Neural crest cell (in vitro differentiated cells): ENCODE measurements at regions not wholly inside any gene's neighbourhood (a gene's known extent, or its start where the extent isn't known, plus 50 kb on each side); places are given as distances from the start of the nearest gene placed in this dataset.

ENCODE experiments used
- DNase-seq: peaks from one replicate; pipeline ENCODE4 v3.0.0; 2021; ENCODE audit warnings: low read depth, mixed read lengths, low spot score
- H3K27ac Mint-ChIP-seq: one replicate; pipeline ENCODE4 v1.8.0; 2021; ENCODE audit warnings: mild to moderate bottlenecking, mixed read lengths; ENCODE audit not compliant: unreplicated experiment
- H3K27me3 Mint-ChIP-seq: 2 replicates; pipeline ENCODE4 v1.8.0; 2021; ENCODE audit warnings: low read depth, mild to moderate bottlenecking, mixed read lengths
- H3K36me3 Mint-ChIP-seq: 2 replicates; pipeline ENCODE4 v1.8.0; 2021; ENCODE audit warnings: low read depth, mild to moderate bottlenecking, mixed read lengths
- H3K4me1 Mint-ChIP-seq: 2 replicates; pipeline ENCODE4 v1.8.0; 2021; ENCODE audit warnings: mixed read lengths
- H3K4me3 Mint-ChIP-seq: one replicate; pipeline ENCODE4 v1.8.0; 2021; ENCODE audit warnings: mild to moderate bottlenecking, mixed read lengths
- H3K9me3 Mint-ChIP-seq: 2 replicates; pipeline ENCODE4 v1.8.0; 2021; ENCODE audit warnings: mixed read lengths
- TF ChIP-seq, protein P1 (sequence below): fragments of 200-600 bp; sonication (generic); conservative IDR thresholded peaks from 2 replicates; pipeline ENCODE4 v1.5.0; 2021; ENCODE audit warnings: antibody characterized with exemption, mild to moderate bottlenecking

DNA sequence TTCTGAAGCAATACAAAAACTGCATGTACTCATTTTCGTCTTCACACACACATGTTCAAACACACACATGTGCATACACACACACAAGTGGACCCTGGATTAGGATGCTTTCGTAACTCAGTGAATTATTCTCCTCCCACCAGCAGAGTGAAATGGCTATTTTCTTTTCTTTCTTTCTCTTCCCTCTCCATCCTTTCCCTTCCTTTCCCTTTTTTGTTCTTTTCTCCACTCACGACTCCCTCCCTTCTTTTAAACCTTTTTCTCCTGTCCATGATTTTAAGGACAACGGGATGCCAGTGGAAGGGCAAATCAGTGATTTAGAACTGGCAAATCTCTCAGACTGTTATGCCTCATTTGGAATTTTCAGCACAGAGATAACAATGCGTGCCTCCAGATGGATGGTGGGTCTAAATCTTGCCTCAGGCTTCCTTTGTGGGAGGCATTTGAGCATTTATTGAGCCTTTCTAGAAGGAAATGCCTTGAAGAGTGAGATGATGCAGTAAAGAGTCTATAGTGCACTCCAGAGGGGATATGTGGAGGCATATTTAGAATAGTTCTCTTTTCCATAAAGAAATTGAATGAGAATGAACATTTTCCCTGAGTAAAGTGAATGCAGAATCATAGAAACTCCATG lies 130.4 kb upstream of the SLC7A14 start:
- H3K9me3 Mint-ChIP-seq: peaks cover 7% of the 10 kb centered on the region
- no peaks in the 10 kb centered on the region for H3K4me1 Mint-ChIP-seq
- no peaks in the 10 kb centered on the region for H3K36me3 Mint-ChIP-seq
- H3K27ac Mint-ChIP-seq: peak overlapping the region; percentile 74
- no peak for DNase-seq
- peaks cover 7% of the 10 kb centered on the region for H3K27me3 Mint-ChIP-seq
- H3K4me3 Mint-ChIP-seq: no peak overlapping the region
- TF ChIP-seq, protein P1, sequence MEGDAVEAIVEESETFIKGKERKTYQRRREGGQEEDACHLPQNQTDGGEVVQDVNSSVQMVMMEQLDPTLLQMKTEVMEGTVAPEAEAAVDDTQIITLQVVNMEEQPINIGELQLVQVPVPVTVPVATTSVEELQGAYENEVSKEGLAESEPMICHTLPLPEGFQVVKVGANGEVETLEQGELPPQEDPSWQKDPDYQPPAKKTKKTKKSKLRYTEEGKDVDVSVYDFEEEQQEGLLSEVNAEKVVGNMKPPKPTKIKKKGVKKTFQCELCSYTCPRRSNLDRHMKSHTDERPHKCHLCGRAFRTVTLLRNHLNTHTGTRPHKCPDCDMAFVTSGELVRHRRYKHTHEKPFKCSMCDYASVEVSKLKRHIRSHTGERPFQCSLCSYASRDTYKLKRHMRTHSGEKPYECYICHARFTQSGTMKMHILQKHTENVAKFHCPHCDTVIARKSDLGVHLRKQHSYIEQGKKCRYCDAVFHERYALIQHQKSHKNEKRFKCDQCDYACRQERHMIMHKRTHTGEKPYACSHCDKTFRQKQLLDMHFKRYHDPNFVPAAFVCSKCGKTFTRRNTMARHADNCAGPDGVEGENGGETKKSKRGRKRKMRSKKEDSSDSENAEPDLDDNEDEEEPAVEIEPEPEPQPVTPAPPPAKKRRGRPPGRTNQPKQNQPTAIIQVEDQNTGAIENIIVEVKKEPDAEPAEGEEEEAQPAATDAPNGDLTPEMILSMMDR: no peak

DNA sequence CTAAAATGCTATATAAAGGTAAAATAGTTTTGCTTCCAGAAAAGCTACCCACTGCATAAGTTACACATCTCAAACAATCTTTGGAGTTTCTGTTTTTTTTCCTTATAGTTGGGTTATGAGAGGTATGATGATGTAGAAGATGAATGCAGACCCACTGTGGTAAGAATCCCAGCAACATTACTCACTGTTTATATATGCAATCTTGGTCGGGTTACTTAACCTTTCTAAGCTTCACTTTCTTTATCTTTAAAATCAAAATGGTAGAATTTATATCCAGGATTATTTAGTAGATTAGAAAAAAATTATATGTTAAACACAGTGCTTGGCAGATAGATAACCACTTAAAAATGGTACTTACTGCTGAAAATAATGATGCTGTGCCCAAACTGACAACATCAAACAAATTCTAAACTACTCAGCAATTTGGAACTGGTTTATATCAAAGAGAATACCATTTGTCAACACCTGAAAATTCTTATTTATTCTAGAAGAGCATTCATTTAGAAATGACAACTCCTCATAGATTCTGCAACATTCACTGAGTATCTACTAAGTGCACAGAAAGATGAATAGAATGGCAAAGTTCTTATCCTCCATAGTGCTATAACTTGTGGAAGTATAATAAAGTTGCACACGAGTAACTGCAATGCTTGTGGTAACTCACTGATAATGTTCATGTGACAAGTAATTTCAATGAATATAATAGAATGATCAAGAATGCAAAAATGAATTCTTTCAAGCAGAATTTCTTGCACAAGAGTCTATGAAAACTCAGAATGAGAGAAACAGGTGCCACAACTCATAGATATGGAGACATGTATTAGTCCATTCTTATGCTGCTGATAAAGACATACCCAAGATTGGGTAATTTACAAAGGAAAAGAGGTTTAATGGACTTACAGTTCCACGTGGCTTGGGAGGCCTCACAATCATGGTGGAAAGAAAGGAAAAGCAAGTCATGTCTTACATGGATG lies 129.0 kb upstream of the SLC7A14 start:
- Mint-ChIP-seq H3K36me3 (peaks cover under 1% of the 10 kb centered on the region), H3K9me3 (peaks cover 14% of the 10 kb centered on the region), H3K27ac (no peak overlapping the region), H3K27me3 (peaks cover 7% of the 10 kb centered on the region), H3K4me3 (no peak overlapping the region), H3K4me1 (no peaks in the 10 kb centered on the region)
- no peak for DNase-seq
- TF ChIP-seq, protein P1: no peak

DNA sequence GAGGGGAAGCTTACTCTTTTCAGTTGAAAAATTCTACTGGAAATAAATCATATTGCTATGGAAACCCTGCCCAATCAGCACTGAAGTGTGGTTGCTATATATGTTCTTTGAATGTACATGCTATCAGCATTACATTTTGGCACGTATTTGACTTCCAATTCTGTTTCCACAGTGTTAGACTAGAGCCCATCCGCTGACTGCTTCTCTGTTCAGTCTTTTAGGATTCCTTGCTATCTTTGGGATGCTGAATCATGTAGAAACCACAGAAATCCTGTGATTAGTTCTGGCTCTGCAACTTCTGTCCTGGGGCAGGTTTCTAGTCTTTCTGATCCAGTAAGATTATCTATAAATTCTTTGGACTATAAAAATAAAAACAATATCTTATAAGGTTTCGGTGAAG lies 128.2 kb upstream of the SLC7A14 start:
- Mint-ChIP-seq H3K36me3 (peaks cover 3% of the 10 kb centered on the region), H3K4me1 (no peaks in the 10 kb centered on the region), H3K27ac (no peak overlapping the region), H3K9me3 (peaks cover 17% of the 10 kb centered on the region), H3K4me3 (no peak overlapping the region), H3K27me3 (peaks cover 9% of the 10 kb centered on the region)
- DNase-seq: no peak
- TF ChIP-seq, protein P1: no peak

DNA sequence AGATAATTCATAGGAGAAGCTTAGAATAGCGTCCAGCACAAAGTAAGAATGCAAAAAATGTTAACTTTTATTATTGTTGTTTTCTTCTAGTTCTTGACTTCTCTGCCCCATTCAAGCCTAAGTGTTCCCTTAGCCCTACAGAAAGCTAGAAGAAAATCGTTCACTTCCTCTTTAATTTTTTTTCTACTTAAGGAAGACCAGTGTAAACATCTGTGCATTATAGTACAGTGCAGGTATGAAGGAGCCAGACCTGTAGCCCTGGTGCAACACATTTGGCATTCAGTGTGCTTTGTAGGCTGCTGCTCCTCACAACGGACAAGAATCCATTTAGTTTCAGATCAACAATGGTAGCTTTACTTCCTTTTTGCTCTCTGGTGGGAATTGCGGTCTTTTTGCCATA lies 127.8 kb upstream of the SLC7A14 start:
- no peak overlapping the region for H3K27ac Mint-ChIP-seq
- H3K36me3 Mint-ChIP-seq: peaks cover 3% of the 10 kb centered on the region
- H3K9me3 Mint-ChIP-seq: peaks cover 16% of the 10 kb centered on the region
- TF ChIP-seq, protein P1: no peak
- H3K4me3 Mint-ChIP-seq: no peak overlapping the region
- H3K4me1 Mint-ChIP-seq: no peaks in the 10 kb centered on the region
- peaks cover 9% of the 10 kb centered on the region for H3K27me3 Mint-ChIP-seq
- no peak for DNase-seq

DNA sequence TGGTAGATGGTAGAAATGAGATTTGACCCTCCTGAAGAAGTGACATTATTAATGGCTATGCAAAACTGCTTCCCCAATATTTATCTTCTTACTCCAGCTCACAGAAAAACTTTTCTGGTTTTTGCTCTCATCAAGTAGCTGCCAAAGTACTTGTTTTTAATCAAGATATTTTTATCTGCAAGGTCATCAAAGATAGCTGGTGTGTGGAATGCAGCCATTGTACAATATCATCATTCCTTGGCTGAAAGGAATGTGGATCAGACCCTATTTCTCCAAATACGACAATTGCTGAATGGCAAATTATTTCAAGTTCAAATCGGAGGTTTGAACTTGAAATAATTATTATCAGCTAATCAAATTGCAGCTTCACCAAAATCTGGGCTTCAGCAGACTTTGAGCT lies 126.9 kb upstream of the SLC7A14 start:
- no peaks in the 10 kb centered on the region for H3K4me1 Mint-ChIP-seq
- no peak overlapping the region for H3K27ac Mint-ChIP-seq
- peaks cover 16% of the 10 kb centered on the region for H3K9me3 Mint-ChIP-seq
- peaks cover 9% of the 10 kb centered on the region for H3K27me3 Mint-ChIP-seq
- TF ChIP-seq, protein P1: no peak
- H3K4me3 Mint-ChIP-seq: no peak overlapping the region
- DNase-seq: no peak
- peaks cover 3% of the 10 kb centered on the region for H3K36me3 Mint-ChIP-seq
